K562 (cell line): ENCODE measurements at regions not wholly inside any gene's neighbourhood (a gene's known extent, or its start where the extent isn't known, plus 50 kb on each side); places are given as distances from the start of the nearest gene placed in this dataset.

Experiments used
- AFF4 ChIP-seq: sonication (generic); formaldehyde crosslinking; IDR thresholded peaks from 2 replicates; pipeline ENCODE4 v1.8.0; 2023; ENCODE audit warnings: mild to moderate bottlenecking, missing genetic modification reagents
- CTCF ChIP-seq, 3 experiments: IDR thresholded peaks in 2 of 3; conservative IDR thresholded peaks in 1 of 3; 2 replicates each; pipeline ENCODE4 v1.5.1; 2011 to 2012; ENCODE audit warnings: low read length in 3 of 3, mild to moderate bottlenecking in 3 of 3, control low read depth in 2 of 3, improper control_type of control experiment in 1 of 3, inconsistent platforms in 1 of 3, low read depth in 1 of 3, mixed read lengths in 1 of 3, moderate library complexity in 1 of 3; ENCODE audit not compliant: insufficient read depth in 2 of 3
- MTA1 ChIP-seq: fragments of 450-650 bp; IDR thresholded peaks from 2 replicates; pipeline ENCODE4 v1.6.1; 2017; ENCODE audit warnings: borderline replicate concordance
- NONO ChIP-seq, 2 experiments: fragments of 200-400 bp in 1 of 2; fragments of 450-650 bp in 1 of 2; formaldehyde crosslinking in 1 of 2; IDR thresholded peaks; 2 replicates each; pipeline ENCODE4 v1.6.1; 2017; ENCODE audit warnings: low read depth in 2 of 2, mild to moderate bottlenecking in 2 of 2, moderate library complexity in 2 of 2, low read length in 1 of 2
- PBX2 ChIP-seq, 2 experiments: IDR thresholded peaks in 1 of 2; conservative IDR thresholded peaks in 1 of 2; 2 replicates each; pipeline ENCODE4 v1.6.1; 2016; ENCODE audit warnings: low read depth in 2 of 2, mild to moderate bottlenecking in 1 of 2, missing compliant biosample characterization in 1 of 2, missing genetic modification characterization in 1 of 2, moderate library complexity in 1 of 2
- POLR2AphosphoS5 ChIP-seq: IDR thresholded peaks from 2 replicates; pipeline ENCODE4 v1.6.1; 2011; ENCODE audit warnings: mild to moderate bottlenecking, low read depth, low read length, moderate library complexity; ENCODE audit not compliant: control insufficient read depth, insufficient read depth
- POLR2B ChIP-seq: fragments of 450-650 bp; IDR thresholded peaks from 2 replicates; pipeline ENCODE4 v1.6.1; 2018; ENCODE audit warnings: low read depth; ENCODE audit not compliant: partially characterized antibody
- SMARCB1 ChIP-seq: IDR thresholded peaks from 2 replicates; pipeline ENCODE4 v1.6.1; 2011; ENCODE audit warnings: improper control_type of control experiment, low read depth; ENCODE audit not compliant: insufficient read length
- TAF1 ChIP-seq: IDR thresholded peaks from 2 replicates; pipeline ENCODE4 v1.6.1; 2011; ENCODE audit warnings: mild to moderate bottlenecking, low read length, moderate library complexity; ENCODE audit not compliant: insufficient read depth, control insufficient read depth, severe bottlenecking; ENCODE audit errors: extremely low read depth
- TCF7L2 ChIP-seq: fragments of 150-350 bp; IDR thresholded peaks from 2 replicates; pipeline ENCODE4 v1.6.1; 2016; ENCODE audit warnings: low read depth, mild to moderate bottlenecking, low read length, moderate library complexity
- TEAD4 ChIP-seq, 2 experiments: sonication (generic) in 1 of 2; formaldehyde crosslinking in 1 of 2; IDR thresholded peaks; 2 replicates each; pipeline versions ENCODE4 v1.6.1 to v1.8.0; 2012 to 2022; ENCODE audit warnings: borderline replicate concordance in 1 of 2, inconsistent platforms in 1 of 2, low read length in 1 of 2, mild to moderate bottlenecking in 1 of 2, missing genetic modification reagents in 1 of 2
- TFE3 ChIP-seq: fragments of 450-650 bp; formaldehyde crosslinking; IDR thresholded peaks from 2 replicates; pipeline ENCODE4 v1.4.0; 2020; ENCODE audit warnings: mild to moderate bottlenecking, mixed read lengths
- ZKSCAN1 ChIP-seq: fragments of 150-350 bp; IDR thresholded peaks from 2 replicates; pipeline ENCODE4 v1.6.1; 2016; ENCODE audit warnings: low read depth, low read length
- ZNF217 ChIP-seq: sonication (generic); formaldehyde crosslinking; IDR thresholded peaks from 2 replicates; pipeline ENCODE4 v1.8.0; 2022; ENCODE audit warnings: mild to moderate bottlenecking, missing genetic modification reagents

GRCh38 chr5:67287510-67288268, 91.1 kb upstream of the CD180 start:
- TF ChIP-seq PBX2 (CRISPR knock-in tag; IDR thresholded peaks at IDR 0.05; ENCODE audit: low read depth) = no peak
- no peak for TF ChIP-seq PBX2 (tag; conservative IDR thresholded peaks at IDR 0.05; ENCODE audit: low read depth)
- no peak for TF ChIP-seq AFF4
- TF ChIP-seq SMARCB1 = no peak
- no peak for TF ChIP-seq TEAD4 (IDR thresholded peaks at IDR 0.05; ENCODE audit: low read length)
- TF ChIP-seq TEAD4 (CRISPR knock-in tag; IDR thresholded peaks at IDR 0.05; ENCODE audit: borderline replicate concordance) = no peak
- no peak for TF ChIP-seq TAF1
- no peak for TF ChIP-seq TCF7L2
- no peak for TF ChIP-seq CTCF (IDR thresholded peaks at IDR 0.05 in 2 of 3, conservative IDR thresholded peaks at IDR 0.05 in 1 of 3; ENCODE audit: insufficient read depth in 2 of 3, low read depth in 1 of 3, low read length in 3 of 3)
- TF ChIP-seq ZKSCAN1 = no peak
- no peak for TF ChIP-seq POLR2B
- TF ChIP-seq MTA1 = no peak
- no peak for TF ChIP-seq NONO (IDR thresholded peaks at IDR 0.05; ENCODE audit: low read depth in 2 of 2, low read length in 1 of 2)
- no peak for TF ChIP-seq POLR2AphosphoS5
- no peak for TF ChIP-seq ZNF217 (CRISPR knock-in tag)
- TF ChIP-seq TFE3 (CRISPR knock-in tag) = no peak
